HepG2 (cell line): ENCODE measurements at regions not wholly inside any gene's neighbourhood (a gene's known extent, or its start where the extent isn't known, plus 50 kb on each side); places are given as distances from the start of the nearest gene placed in this dataset.
A peak's percentile ranks its signal among the peaks of the same experiment; 100 is the strongest.

Experiments
- ATAC-seq: fragments of 200-7000 bp; cut with Tn5 transposase; 3 replicates; pipeline ENCODE4 v1.9.1; 2020; ENCODE audit warnings: mild to moderate bottlenecking, moderate library complexity
- BruUV-seq: library from RNA; stranded (reverse); fragments of 400-500 nt; replicated peaks from 2 replicates; lab custom pipeline; 2021; lab: Mats Ljungman, UMichigan
- CTCF ChIA-PET: fragments of 300-600 bp; formaldehyde crosslinking; extraction: SDS; loops from one replicate; lab custom pipeline; 2021; ENCODE audit warnings: low total read pairs, inconsistent platforms, low intra/inter-chr PET ratio; lab: Yijun Ruan, JAX
- POLR2A ChIA-PET: fragments of 350-600 bp; sonication (Branson Sonifier 250); formaldehyde crosslinking; loops from one replicate; lab custom pipeline; 2020; ENCODE audit warnings: antibody characterized with exemption, inconsistent platforms; lab: Yijun Ruan, JAX
- DNase-seq: peaks from one replicate; pipeline ENCODE4 v3.0.0-alpha.2; 2015; ENCODE audit warnings: low spot score
- FAIRE-seq: peaks from 3 replicates; lab custom pipeline; 2011; peaks lifted over from hg19 to GRCh38; lab: Jason Lieb, UNC
- H2AFZ ChIP-seq: one replicate; pipeline ENCODE4 v1.6.1; 2011; ENCODE audit warnings: low read length, inconsistent platforms
- H3K27ac ChIP-seq: fragments of 300-600 bp; 3 replicates; pipeline ENCODE4 v1.8.0; 2011; ENCODE audit warnings: mixed run types, mild to moderate bottlenecking, mixed read lengths, low read length, inconsistent platforms; ENCODE audit not compliant: insufficient read depth; ENCODE audit errors: extremely low read length
- H3K27me3 ChIP-seq, 2 experiments: fragments of 200-600 bp in 1 of 2; 2 replicates in 1 of 2; 3 replicates in 1 of 2; pipeline versions ENCODE4 v1.6.0 to v1.8.0; 2011; ENCODE audit warnings: low read length in 2 of 2, mild to moderate bottlenecking in 2 of 2, moderate library complexity in 2 of 2, inconsistent platforms in 1 of 2; ENCODE audit not compliant: insufficient read depth in 2 of 2, control insufficient read depth in 1 of 2
- H3K36me3 ChIP-seq, 2 experiments: fragments of 200-600 bp in 1 of 2; replicated peaks in 1 of 2; 2 replicates in 1 of 2; 3 replicates in 1 of 2; pipeline versions ENCODE4 v1.5.1 to v1.8.0; 2011; ENCODE audit warnings: low read length in 2 of 2, inconsistent platforms in 1 of 2; ENCODE audit not compliant: insufficient read depth in 2 of 2, control insufficient read depth in 1 of 2
- H3K4me1 ChIP-seq: 2 replicates; pipeline ENCODE4 v1.5.1; 2012; ENCODE audit warnings: low read length, inconsistent platforms; ENCODE audit not compliant: insufficient read depth
- H3K4me2 ChIP-seq: 2 replicates; pipeline ENCODE4 v1.6.0; 2011; ENCODE audit warnings: low read depth, low read length, inconsistent platforms
- H3K4me3 ChIP-seq, 3 experiments: fragments of 200-600 bp in 1 of 3; sonication (generic), shearing (Covaris generic) in 1 of 3; replicated peaks in 1 of 3; 2 replicates each; pipeline ENCODE4 v1.5.1; 2011 to 2016; ENCODE audit warnings: low read length in 3 of 3, inconsistent platforms in 2 of 3, low read depth in 2 of 3, mild to moderate bottlenecking in 2 of 3, control low read depth in 1 of 3, mixed read lengths in 1 of 3; ENCODE audit not compliant: insufficient read depth in 1 of 3
- H3K79me2 ChIP-seq: one replicate; pipeline ENCODE4 v1.6.1; 2011; ENCODE audit warnings: low read length, inconsistent platforms; ENCODE audit not compliant: insufficient read depth
- H3K9ac ChIP-seq: 2 replicates; pipeline ENCODE4 v1.6.0; 2011; ENCODE audit warnings: mild to moderate bottlenecking, low read depth, low read length, inconsistent platforms; ENCODE audit not compliant: insufficient read depth
- H3K9me3 ChIP-seq: 2 replicates; pipeline ENCODE4 v1.5.1; 2012; ENCODE audit warnings: mild to moderate bottlenecking, low read length
- H4K20me1 ChIP-seq: 2 replicates; pipeline ENCODE4 v1.6.0; 2011; ENCODE audit warnings: inconsistent platforms, mild to moderate bottlenecking, low read length, moderate library complexity; ENCODE audit not compliant: insufficient read depth
- KAT2B ChIP-seq: fragments of 150-350 bp; IDR thresholded peaks from 2 replicates; pipeline ENCODE4 v1.6.1; 2014; ENCODE audit warnings: low read depth, low read length, borderline replicate concordance
- REST ChIP-seq, 2 experiments: IDR thresholded peaks; 2 replicates each; pipeline ENCODE4 v1.6.1; 2011 to 2012; ENCODE audit warnings: low read length in 2 of 2, borderline replicate concordance in 1 of 2, low read depth in 1 of 2, mild to moderate bottlenecking in 1 of 2, moderate library complexity in 1 of 2
- SETDB1 ChIP-seq: sonication (generic); formaldehyde crosslinking; IDR thresholded peaks from 2 replicates; pipeline ENCODE4 v1.5.1; 2020; ENCODE audit warnings: missing genetic modification reagents, mild to moderate bottlenecking, borderline replicate concordance
- SOX13 ChIP-seq, 3 experiments: fragments of 450-650 bp in 1 of 3; sonication (generic) in 1 of 3; formaldehyde crosslinking in 1 of 3; IDR thresholded peaks in 2 of 3; conservative IDR thresholded peaks in 1 of 3; 2 replicates each; pipeline versions ENCODE4 v1.5.0 to v1.6.1; 2016 to 2020; ENCODE audit warnings: antibody characterized with exemption in 1 of 3, mild to moderate bottlenecking in 1 of 3, missing compliant biosample characterization in 1 of 3, missing genetic modification reagents in 1 of 3, moderate library complexity in 1 of 3
- USF2 ChIP-seq, 2 experiments: sonication (generic) in 1 of 2; formaldehyde crosslinking in 1 of 2; IDR thresholded peaks; 2 replicates each; pipeline versions ENCODE4 v1.5.1 to v1.6.1; 2011 to 2020; ENCODE audit warnings: borderline replicate concordance in 1 of 2, low read depth in 1 of 2, low read length in 1 of 2, mild to moderate bottlenecking in 1 of 2, missing genetic modification reagents in 1 of 2, moderate library complexity in 1 of 2
- ZNF20 ChIP-seq: sonication (generic); formaldehyde crosslinking; IDR thresholded peaks from 2 replicates; pipeline ENCODE4 v1.4.0; 2020; ENCODE audit warnings: mild to moderate bottlenecking, moderate library complexity, missing genetic modification reagents
- ZNF326 ChIP-seq: sonication (generic); formaldehyde crosslinking; IDR thresholded peaks from 2 replicates; pipeline ENCODE4 v1.4.0; 2020; ENCODE audit warnings: missing genetic modification reagents, borderline replicate concordance
- ZNF563 ChIP-seq: sonication (generic); formaldehyde crosslinking; IDR thresholded peaks from 2 replicates; pipeline ENCODE4 v1.8.0; 2022; ENCODE audit warnings: mild to moderate bottlenecking, moderate library complexity, missing genetic modification reagents
- WGBS: methylation state at CpG from one replicate; pipeline ENCODE4 v1.1.6; 2017; ENCODE audit warnings: low lambda C conversion rate; 5-methylcytosine and 5-hydroxymethylcytosine counted together
- in situ Hi-C: cut with HindIII; loops from 2 replicates; pipeline ENCODE4 v1.10.0; 2017; ENCODE audit warnings: low pct_unique_long_range_greater_than_20kb; ENCODE audit not compliant: extremely low pct_ligation_motif_present
- intact Hi-C: fragments of 100-400 bp; cut with micrococcal nuclease; formaldehyde crosslinking; loops from one replicate; pipeline ENCODE4 v1.10.0; 2022; ENCODE audit not compliant: unreplicated experiment
- TF ChIP-seq, protein P1 (sequence below): sonication (generic); formaldehyde crosslinking; conservative IDR thresholded peaks from 2 replicates; pipeline ENCODE4 v1.8.0; 2022; ENCODE audit warnings: missing genetic modification reagents

- TF ChIP-seq ZNF326 (no peak), SETDB1 (CRISPR knock-in tag) (no peak), SOX13 (IDR thresholded peaks at IDR 0.05) (no peak), SOX13 (CRISPR knock-in tag; conservative IDR thresholded peaks at IDR 0.05 in 1 of 2, IDR thresholded peaks at IDR 0.05 in 1 of 2) (no peak), ZNF563 (CRISPR knock-in tag) (no peak)
- TF ChIP-seq, protein P1, sequence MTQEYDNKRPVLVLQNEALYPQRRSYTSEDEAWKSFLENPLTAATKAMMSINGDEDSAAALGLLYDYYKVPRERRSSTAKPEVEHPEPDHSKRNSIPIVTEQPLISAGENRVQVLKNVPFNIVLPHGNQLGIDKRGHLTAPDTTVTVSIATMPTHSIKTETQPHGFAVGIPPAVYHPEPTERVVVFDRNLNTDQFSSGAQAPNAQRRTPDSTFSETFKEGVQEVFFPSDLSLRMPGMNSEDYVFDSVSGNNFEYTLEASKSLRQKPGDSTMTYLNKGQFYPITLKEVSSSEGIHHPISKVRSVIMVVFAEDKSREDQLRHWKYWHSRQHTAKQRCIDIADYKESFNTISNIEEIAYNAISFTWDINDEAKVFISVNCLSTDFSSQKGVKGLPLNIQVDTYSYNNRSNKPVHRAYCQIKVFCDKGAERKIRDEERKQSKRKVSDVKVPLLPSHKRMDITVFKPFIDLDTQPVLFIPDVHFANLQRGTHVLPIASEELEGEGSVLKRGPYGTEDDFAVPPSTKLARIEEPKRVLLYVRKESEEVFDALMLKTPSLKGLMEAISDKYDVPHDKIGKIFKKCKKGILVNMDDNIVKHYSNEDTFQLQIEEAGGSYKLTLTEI: no peak
- Histone ChIP-seq H4K20me1 (no peaks in the 10 kb centered on the region), H2AFZ (no peak overlapping the region), H3K4me2 (no peak overlapping the region), H3K36me3 (no peaks in the 10 kb centered on the region), H3K9ac (no peak overlapping the region), H3K27me3 (no peaks in the 10 kb centered on the region), H3K9me3 (peaks cover 15% of the 10 kb centered on the region; the same call in 1 of the 2 replicates), H3K4me1 (peaks cover 11% of the 10 kb centered on the region), H3K79me2 (no peaks in the 10 kb centered on the region), H3K27ac (no peak overlapping the region), H3K4me3 (no peak overlapping the region)
- no peak for ATAC-seq
- CTCF ChIA-PET: no interaction called here
- in situ Hi-C loops: no loop called here
- BruUV-seq: no TSS peak
- intact Hi-C loops: loop anchor here (10.0 kb wide), 1 partner anchor 397 kb away; no protein-coding TSS in a partner anchor
- no peak for FAIRE-seq
- peak; percentile 13 for DNase-seq
- WGBS: 0% methylated on average over 1 of the region's 1 CpG
- POLR2A ChIA-PET: no interaction called here
Observed at GRCh38 chr2:149991576-149991975, 404.0 kb upstream of the MMADHC start.

GRCh38 chr2:149990965-149991364 lies 403.4 kb upstream of the MMADHC start:
- ChIA-PET CTCF (no interaction called here), POLR2A (no interaction called here)
- no peak overlapping the region for H3K4me2 ChIP-seq
- H3K27me3 ChIP-seq: no peaks in the 10 kb centered on the region
- no peak overlapping the region for H2AFZ ChIP-seq
- 20% methylated on average over 2 of the region's 2 CpGs for WGBS
- H3K9me3 ChIP-seq: peaks cover 13% of the 10 kb centered on the region; the same call in 1 of the 2 replicates
- ATAC-seq (no peak), DNase-seq (no peak), FAIRE-seq (no peak)
- no TSS peak for BruUV-seq
- H3K27ac ChIP-seq: no peak overlapping the region
- no peak overlapping the region for H3K4me3 ChIP-seq
- intact Hi-C loops: loop anchor here (10.0 kb wide), 1 partner anchor 396 kb away; no protein-coding TSS in a partner anchor
- H3K9ac ChIP-seq: no peak overlapping the region
- no peaks in the 10 kb centered on the region for H3K79me2 ChIP-seq
- in situ Hi-C loops: no loop called here
- H3K36me3 ChIP-seq: no peaks in the 10 kb centered on the region
- H4K20me1 ChIP-seq: no peaks in the 10 kb centered on the region
- peaks cover 11% of the 10 kb centered on the region for H3K4me1 ChIP-seq
- TF ChIP-seq KAT2B (no peak), REST (IDR thresholded peaks at IDR 0.05; ENCODE audit: borderline replicate concordance in 1 of 2, low read depth in 1 of 2, low read length in 2 of 2) (no peak), USF2 (IDR thresholded peaks at IDR 0.05; ENCODE audit: low read depth, low read length) (no peak), USF2 (CRISPR knock-in tag; IDR thresholded peaks at IDR 0.05; ENCODE audit: borderline replicate concordance) (no peak), ZNF20 (no peak)
